Activated CD4-positive, alpha-beta T cell treated with anti-CD3 and anti-CD28 coated beads, Interleukin-2, amount 10 ng/mL, durations not matched to agents 7 days and 5 days (primary cell): ENCODE measurements at regions not wholly inside any gene's neighbourhood (a gene's known extent, or its start where the extent isn't known, plus 50 kb on each side); places are given as distances from the start of the nearest gene placed in this dataset.
"Not testable (repeated sequence)": the region's sequence is repeated elsewhere in the genome, so short reads cannot be mapped to it uniquely, and the experiment has no call there.

Source experiments
- CTCF ChIA-PET: fragments of 350-600 bp; sonication (Branson Sonifier 250); formaldehyde crosslinking; loops from one replicate; lab custom pipeline; 2021; ENCODE audit warnings: antibody characterized with exemption; lab: Charles Lee
- POLR2A ChIA-PET: fragments of 350-600 bp; sonication (Branson Sonifier 250); formaldehyde crosslinking; loops from one replicate; lab custom pipeline; 2021; ENCODE audit warnings: antibody characterized with exemption; lab: Charles Lee
- DNase-seq: peaks from one replicate; pipeline ENCODE4 v3.0.0-alpha.2; 2020
- H3K27ac Mint-ChIP-seq: one replicate; pipeline ENCODE4 v1.8.0; 2021; ENCODE audit warnings: mild to moderate bottlenecking, moderate library complexity, mixed read lengths
- H3K27me3 Mint-ChIP-seq: one replicate; pipeline ENCODE4 v1.8.0; 2021; ENCODE audit warnings: mixed read lengths
- H3K36me3 Mint-ChIP-seq: one replicate; pipeline ENCODE4 v1.8.0; 2021; ENCODE audit warnings: low read depth, mixed read lengths
- H3K4me1 Mint-ChIP-seq: one replicate; pipeline ENCODE4 v1.8.0; 2021; ENCODE audit warnings: mixed read lengths
- H3K4me3 Mint-ChIP-seq: one replicate; pipeline ENCODE4 v1.8.0; 2021; ENCODE audit warnings: mild to moderate bottlenecking, moderate library complexity, mixed read lengths
- H3K9me3 Mint-ChIP-seq: one replicate; pipeline ENCODE4 v1.8.0; 2021; ENCODE audit warnings: mixed read lengths

DNA sequence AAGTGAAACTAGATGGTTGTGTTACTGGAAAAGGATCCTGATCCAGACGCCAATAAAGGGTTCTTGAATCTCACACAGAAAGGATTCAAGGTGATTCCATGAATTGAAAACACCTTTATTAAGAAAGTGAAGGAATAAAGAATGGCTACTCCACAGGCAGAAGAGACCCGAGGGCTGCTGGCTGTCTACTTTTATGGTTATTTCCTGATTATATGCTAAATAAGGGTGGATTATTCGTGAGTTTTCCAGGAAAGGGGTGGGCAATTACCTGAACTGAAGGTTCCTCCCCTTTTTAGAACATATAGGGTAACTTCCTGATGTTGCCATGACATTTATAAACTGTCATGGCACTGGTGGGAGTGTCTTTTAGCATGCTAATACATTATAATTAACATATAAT is 50.9 kb upstream of the WARS2 start:
- Mint-ChIP-seq H3K4me1 (peaks cover 2% of the 10 kb centered on the region), H3K27me3 (no peaks in the 10 kb centered on the region), H3K27ac (no peak overlapping the region), H3K4me3 (no peak overlapping the region), H3K9me3 (peaks cover 11% of the 10 kb centered on the region), H3K36me3 (peaks cover 8% of the 10 kb centered on the region)
- CTCF ChIA-PET, result no interaction called here
- POLR2A ChIA-PET, result no interaction called here
- no peak for DNase-seq

DNA sequence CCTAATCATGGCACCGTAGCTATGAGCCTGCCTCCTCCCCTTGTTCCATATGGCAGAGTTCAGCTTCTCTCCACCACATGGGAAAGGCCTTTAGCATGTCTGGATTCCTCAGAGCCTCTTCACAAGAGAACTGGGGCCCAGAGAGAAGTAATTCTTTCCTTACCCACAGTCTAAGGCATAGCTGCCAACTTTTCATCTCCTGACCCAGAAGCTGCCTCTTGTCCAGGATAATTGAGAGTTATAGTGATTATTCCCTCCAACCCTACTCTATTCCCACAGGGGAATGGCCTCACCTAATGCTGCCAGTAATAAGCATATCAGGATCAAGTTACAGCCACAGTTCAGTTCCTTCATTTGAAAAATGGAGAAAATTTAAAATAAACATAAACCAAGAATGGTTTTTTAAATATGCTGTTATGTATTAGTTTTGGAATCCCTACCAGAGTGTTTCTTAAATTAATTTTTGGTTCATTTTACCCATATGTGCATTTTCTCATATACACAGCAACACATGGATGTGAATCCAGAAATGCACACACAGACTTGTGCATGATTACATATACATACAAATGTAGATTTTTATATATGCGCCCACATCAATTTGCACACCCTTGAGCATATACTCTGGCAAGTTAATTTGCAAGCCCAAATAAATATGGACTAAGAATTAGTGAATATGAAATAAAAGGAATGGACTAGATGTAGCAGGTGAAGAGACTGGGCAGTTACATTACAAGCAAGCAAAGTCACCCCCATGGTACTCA is 63.9 kb upstream of the WARS2 start:
- CTCF ChIA-PET, result no interaction called here

DNA sequence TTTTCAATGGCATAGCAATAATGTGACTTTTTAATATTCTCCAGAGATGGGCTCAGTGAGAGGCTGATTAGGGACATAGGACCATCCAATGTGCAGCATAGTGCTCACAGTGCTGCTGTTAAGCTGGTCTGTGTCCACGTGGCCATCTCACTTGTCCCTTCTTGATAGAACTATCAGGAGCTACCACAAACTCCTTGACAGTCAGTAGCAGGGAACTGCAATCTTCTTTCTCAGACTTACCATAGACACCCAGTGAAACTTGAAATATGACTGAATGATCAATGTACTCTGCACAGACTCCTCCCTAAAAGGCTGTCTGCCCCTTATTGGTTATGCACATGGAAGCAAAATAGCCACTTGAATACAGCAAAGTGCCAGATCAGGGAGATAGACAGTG is 64.5 kb upstream of the WARS2 start:
- POLR2A ChIA-PET, result no interaction called here
- Mint-ChIP-seq H3K27me3 (no peaks in the 10 kb centered on the region), H3K4me1 (no peaks in the 10 kb centered on the region), H3K36me3 (no peaks in the 10 kb centered on the region), H3K4me3 (no peak overlapping the region), H3K27ac (no peak overlapping the region), H3K9me3 (peaks cover 3% of the 10 kb centered on the region)
- no peak for DNase-seq
- CTCF ChIA-PET, result no interaction called here

More for the DNA sequence above, 63.9 kb upstream of the WARS2 start:
- no peak for DNase-seq
- Mint-ChIP-seq H3K27ac (no peak overlapping the region), H3K9me3 (peaks cover 3% of the 10 kb centered on the region), H3K4me3 (no peak overlapping the region), H3K4me1 (no peaks in the 10 kb centered on the region), H3K36me3 (no peaks in the 10 kb centered on the region), H3K27me3 (no peaks in the 10 kb centered on the region)
- POLR2A ChIA-PET, result no interaction called here

DNA sequence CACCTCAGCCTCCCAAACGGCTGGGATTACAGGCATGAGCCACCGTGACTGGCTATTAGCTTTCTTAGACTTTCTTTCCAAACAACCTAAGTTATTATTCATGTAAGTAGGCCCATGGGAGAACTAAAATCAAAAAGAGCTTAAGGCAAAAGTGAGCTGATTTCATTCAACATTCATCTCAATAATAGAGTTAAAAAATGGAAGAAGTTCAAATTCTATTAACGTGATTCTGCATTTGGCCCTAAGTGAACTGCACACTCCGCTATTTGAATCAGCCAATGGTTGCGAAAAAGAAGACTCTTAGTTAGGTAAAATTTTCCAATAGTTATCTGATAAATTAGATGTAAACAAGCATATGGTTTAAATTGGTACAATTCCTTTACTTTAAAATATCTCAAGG is 68.6 kb upstream of the WARS2 start:
- Mint-ChIP-seq H3K9me3 (peaks cover 8% of the 10 kb centered on the region), H3K27me3 (no peaks in the 10 kb centered on the region), H3K27ac (no peak overlapping the region), H3K4me1 (no peaks in the 10 kb centered on the region), H3K4me3 (no peak overlapping the region), H3K36me3 (no peaks in the 10 kb centered on the region)
- POLR2A ChIA-PET, result no interaction called here
- CTCF ChIA-PET, result no interaction called here
- no peak for DNase-seq

DNA sequence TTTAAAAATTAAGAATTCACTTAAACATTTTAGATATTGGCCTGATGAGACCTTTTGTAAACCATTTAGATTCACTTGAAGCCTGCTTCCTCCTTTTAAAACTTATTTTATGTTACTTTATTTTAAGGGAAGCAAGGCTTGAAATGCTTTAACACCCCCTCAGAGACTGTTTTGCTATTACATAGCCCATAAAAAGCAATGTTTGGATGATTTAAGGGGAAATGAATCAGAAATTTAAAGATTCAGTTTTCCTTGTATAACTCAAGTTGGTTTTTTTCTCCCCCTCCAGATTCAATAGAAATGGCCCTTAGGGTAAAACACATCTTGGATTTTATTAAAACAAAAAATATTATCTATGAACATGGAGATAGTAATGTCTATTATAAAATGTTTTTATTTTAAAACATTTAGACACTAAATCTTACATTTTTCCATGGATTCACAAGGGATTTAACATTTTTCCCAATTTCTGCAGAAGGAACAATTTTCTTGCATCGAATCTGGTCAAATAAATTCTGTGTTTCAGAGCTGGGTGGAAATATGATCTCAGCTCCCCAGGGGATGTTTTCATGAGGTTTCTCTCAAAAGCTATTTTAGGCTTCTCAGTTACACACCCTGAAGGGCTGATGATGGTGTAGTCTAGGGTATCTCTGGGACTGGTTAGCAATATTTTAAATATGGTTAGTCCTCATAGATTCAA is 69.3 kb upstream of the WARS2 start:
- Mint-ChIP-seq H3K4me1 (no peaks in the 10 kb centered on the region), H3K27me3 (no peaks in the 10 kb centered on the region), H3K4me3 (no peak overlapping the region), H3K27ac (no peak overlapping the region), H3K9me3 (peaks cover 8% of the 10 kb centered on the region), H3K36me3 (no peaks in the 10 kb centered on the region)
- POLR2A ChIA-PET, result no interaction called here
- CTCF ChIA-PET, result no interaction called here
- no peak for DNase-seq

DNA sequence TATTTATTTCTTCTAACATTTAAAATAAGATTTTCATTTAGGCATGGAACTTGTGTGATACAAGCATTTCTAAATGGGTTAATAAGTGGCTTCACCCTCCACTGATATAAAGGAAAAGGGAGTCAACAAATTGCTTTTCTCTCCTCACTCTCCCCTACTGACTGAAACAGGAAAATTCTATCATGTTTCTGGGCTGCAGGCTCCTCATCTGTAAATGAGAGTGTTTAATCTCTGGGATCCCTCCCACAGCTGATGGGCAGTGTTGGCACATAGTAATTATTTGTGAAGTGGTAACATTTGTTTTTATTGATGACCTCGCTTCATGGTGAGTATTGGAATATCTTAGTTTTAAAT is 69.8 kb upstream of the WARS2 start:
- ChIA-PET CTCF (no interaction called here), POLR2A (no interaction called here)
- Mint-ChIP-seq H3K9me3 (peaks cover 8% of the 10 kb centered on the region), H3K36me3 (no peaks in the 10 kb centered on the region), H3K27me3 (no peaks in the 10 kb centered on the region), H3K27ac (no peak overlapping the region), H3K4me1 (no peaks in the 10 kb centered on the region), H3K4me3 (no peak overlapping the region)
- DNase-seq, result no peak

DNA sequence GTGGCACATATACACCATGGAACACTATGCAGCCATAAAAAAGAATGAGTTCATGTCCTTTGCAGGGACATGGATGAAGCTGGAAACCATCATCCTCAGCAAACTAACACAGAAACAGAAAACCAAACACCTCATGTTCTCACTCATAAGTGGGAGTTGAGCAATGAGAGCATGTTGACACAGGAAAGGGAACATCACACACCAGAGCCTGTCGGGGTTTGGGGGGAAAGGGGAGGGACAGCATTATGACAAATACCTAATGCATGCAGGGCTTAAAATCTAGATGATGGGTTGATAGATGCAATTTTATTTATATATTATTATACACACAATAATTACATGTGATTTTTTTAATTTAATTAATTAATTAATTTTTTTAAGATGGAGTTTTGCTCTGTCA is 72.8 kb upstream of the WARS2 start:
- not testable (repeated sequence) for H3K36me3 Mint-ChIP-seq

DNA sequence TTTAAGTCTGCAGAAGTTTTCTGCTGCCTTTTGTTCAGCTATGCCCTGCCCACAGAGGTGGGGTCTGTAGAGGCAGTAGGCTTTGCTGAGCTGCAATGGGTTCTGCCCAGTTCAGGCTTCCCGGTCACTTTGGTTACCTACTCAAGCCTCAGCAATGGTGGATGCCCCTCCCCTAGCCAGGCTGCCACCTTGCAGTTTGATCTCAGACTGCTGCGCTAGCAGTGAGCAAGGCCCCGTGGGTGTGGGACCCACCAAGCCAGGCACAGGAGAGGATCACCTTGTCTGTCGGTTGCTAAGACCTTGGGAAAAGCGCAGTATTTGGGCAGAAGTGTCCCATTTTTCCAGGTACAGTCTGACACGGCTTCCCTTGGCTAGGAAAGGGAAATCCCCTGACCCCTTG is 74.5 kb upstream of the WARS2 start:
- H3K9me3 Mint-ChIP-seq, H3K4me1 Mint-ChIP-seq, H3K36me3 Mint-ChIP-seq, H3K27me3 Mint-ChIP-seq, POLR2A ChIA-PET, H3K4me3 Mint-ChIP-seq, H3K27ac Mint-ChIP-seq, DNase-seq, CTCF ChIA-PET: not testable (repeated sequence)

More for the DNA sequence above, 72.8 kb upstream of the WARS2 start:
- H3K27ac Mint-ChIP-seq, H3K27me3 Mint-ChIP-seq, H3K9me3 Mint-ChIP-seq, H3K4me1 Mint-ChIP-seq, POLR2A ChIA-PET, DNase-seq, H3K4me3 Mint-ChIP-seq, CTCF ChIA-PET: not testable (repeated sequence)

DNA sequence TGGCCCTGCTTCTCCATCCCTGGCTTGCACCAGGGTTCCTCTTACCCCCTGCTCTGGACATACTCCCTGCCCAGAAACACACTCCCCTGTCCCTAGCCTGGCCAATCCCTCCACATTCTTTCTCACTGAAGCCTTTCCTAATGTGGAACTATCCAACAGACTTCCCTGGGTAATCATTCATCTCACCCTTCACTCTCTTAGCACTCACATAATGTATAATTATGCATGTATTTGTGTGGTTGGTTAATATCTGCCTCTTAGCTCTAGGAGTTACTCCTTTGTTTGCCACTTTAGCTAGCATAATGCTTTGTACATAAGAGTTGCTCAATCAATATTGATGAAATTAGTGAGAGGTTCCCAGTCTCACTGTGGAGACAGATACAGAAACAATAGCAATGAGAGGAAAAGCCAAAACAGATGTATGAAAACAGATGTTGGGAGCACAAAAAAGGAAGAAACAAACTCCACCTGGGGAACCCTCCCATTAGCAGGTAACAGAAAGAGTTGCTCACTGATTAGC is 76.9 kb upstream of the WARS2 start:
- Mint-ChIP-seq H3K4me1 (no peaks in the 10 kb centered on the region), H3K4me3 (no peak overlapping the region), H3K27me3 (no peaks in the 10 kb centered on the region), H3K36me3 (no peaks in the 10 kb centered on the region), H3K9me3 (peaks cover 2% of the 10 kb centered on the region), H3K27ac (no peak overlapping the region)
- ChIA-PET POLR2A (no interaction called here), CTCF (no interaction called here)
- DNase-seq, result no peak

DNA sequence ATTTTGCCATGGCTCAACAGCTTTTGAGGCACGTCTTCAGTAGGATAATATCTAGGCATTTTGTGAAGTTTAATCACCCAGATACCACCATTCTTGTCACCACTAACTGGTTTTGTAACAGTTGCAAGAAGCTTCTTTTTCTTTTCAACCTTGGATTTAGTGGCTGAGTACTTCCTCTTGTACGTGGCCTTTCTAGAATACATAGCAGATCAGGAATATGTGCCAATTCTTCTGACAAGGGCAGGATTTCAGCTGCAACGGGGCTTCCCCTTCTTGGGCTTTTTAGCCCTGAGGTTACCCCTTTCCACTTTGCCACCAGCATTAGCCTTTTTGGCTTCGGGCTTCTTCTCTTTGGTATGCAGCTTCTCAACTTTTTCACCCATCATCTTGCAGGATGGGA is 79.3 kb upstream of the WARS2 start:
- Mint-ChIP-seq H3K27ac (no peak overlapping the region), H3K4me1 (no peaks in the 10 kb centered on the region), H3K27me3 (no peaks in the 10 kb centered on the region), H3K4me3 (no peak overlapping the region), H3K36me3 (no peaks in the 10 kb centered on the region), H3K9me3 (no peaks in the 10 kb centered on the region)
- DNase-seq, result no peak
- POLR2A ChIA-PET, result no interaction called here
- CTCF ChIA-PET, result no interaction called here

DNA sequence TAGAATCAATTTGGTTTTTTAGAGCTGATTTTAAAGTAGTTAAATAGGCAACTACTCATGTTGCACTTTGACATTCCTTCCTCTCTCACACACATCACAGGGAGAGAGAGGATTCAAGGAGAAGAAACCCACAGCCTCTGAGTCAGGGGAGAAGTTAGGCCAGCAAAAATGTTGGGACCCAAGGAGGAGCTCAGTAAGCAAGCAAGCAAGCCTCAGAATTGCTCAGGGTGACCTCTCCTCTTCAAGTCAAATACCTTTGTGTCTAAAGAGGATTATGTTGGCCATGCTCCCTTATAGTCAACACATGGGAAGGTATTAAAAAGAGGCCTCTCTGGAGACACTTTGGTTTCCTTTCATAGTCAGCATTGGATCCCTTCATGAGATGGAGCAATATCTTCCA is 80.5 kb upstream of the WARS2 start:
- Mint-ChIP-seq H3K27me3 (no peaks in the 10 kb centered on the region), H3K9me3 (no peaks in the 10 kb centered on the region), H3K4me3 (no peak overlapping the region), H3K4me1 (no peaks in the 10 kb centered on the region), H3K27ac (no peak overlapping the region), H3K36me3 (no peaks in the 10 kb centered on the region)
- DNase-seq, result no peak
- POLR2A ChIA-PET, result no interaction called here
- CTCF ChIA-PET, result interaction anchor here (1.5 kb wide), 1 partner anchor 10 kb away, joined by 5 read pairs; no protein-coding TSS in a partner anchor

DNA sequence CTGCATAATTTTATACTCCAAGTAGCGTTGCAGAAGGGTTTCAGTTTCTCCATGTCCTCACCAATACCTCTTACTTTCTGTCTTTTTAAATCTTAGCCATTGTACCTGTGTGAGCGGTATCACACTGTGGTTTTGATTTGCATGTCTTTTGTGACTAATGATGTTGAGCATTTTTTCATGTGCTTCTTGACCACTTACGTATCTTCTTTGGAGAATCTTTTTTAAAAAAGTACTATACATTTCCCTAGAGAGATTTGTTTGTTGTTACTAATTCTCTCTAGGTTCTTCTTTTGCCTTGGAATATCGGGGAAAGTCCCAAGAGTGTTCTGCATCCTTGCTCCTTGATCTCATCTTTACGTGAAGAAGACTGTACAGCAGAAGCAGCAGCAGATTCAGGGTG is 81.8 kb upstream of the WARS2 start:
- no peak overlapping the region for H3K4me3 Mint-ChIP-seq
- H3K4me1 Mint-ChIP-seq, result no peaks in the 10 kb centered on the region
- ChIA-PET CTCF (no interaction called here), POLR2A (no interaction called here)
- no peaks in the 10 kb centered on the region for H3K36me3 Mint-ChIP-seq
- no peaks in the 10 kb centered on the region for H3K27me3 Mint-ChIP-seq
- H3K9me3 Mint-ChIP-seq, result no peaks in the 10 kb centered on the region
- no peak overlapping the region for H3K27ac Mint-ChIP-seq
- DNase-seq, result no peak

DNA sequence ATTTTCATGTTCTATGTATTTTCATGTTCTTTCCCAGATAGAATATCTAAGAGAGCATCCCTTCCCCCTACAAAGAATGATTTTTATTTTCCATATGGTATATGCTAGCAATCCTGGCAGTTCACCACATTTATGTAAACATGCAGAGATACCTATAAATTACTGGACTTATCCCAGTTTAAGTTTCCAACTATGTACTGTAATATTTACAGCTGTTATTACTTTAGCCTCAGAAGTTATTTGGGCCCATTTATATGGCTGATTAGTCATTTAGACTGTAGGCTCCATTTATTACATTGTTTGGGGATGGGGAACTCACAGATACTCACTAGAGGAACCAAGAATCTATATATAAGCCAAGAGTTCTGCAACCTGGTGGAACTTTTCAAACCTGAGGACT is 84.8 kb upstream of the WARS2 start:
- CTCF ChIA-PET, result no interaction called here
- Mint-ChIP-seq H3K9me3 (no peaks in the 10 kb centered on the region), H3K27ac (no peak overlapping the region), H3K4me3 (no peak overlapping the region), H3K4me1 (no peaks in the 10 kb centered on the region), H3K27me3 (no peaks in the 10 kb centered on the region), H3K36me3 (no peaks in the 10 kb centered on the region)
- DNase-seq, result no peak
- POLR2A ChIA-PET, result no interaction called here
